Naive thymus-derived CD4-positive, alpha-beta T cell (primary cell): ENCODE measurements at regions not wholly inside any gene's neighbourhood (a gene's known extent, or its start where the extent isn't known, plus 50 kb on each side); places are given as distances from the start of the nearest gene placed in this dataset.
A peak's percentile ranks its signal among the peaks of the same experiment; 100 is the strongest.

Source experiments
- ATAC-seq: fragments of 150-1000 bp; cut with Tn5 transposase; 2 replicates; pipeline ENCODE4 v1.10.0; 2021; ENCODE audit warnings: mild to moderate bottlenecking, moderate library complexity
- CTCF ChIA-PET: fragments of 350-600 bp; sonication (Branson Sonifier 250); formaldehyde crosslinking; loops from one replicate; lab custom pipeline; 2021; ENCODE audit warnings: antibody characterized with exemption; lab: Charles Lee
- POLR2A ChIA-PET: fragments of 350-600 bp; sonication (Branson Sonifier 250); formaldehyde crosslinking; loops from one replicate; lab custom pipeline; 2021; ENCODE audit warnings: antibody characterized with exemption, inconsistent platforms; lab: Charles Lee
- DNase-seq, 9 donors: peaks; one replicate each; pipeline versions ENCODE4 v3.0.0 to v3.0.0-alpha.2; 2020 to 2022; ENCODE audit warnings: mixed read lengths in 1 of 9
- H3K27ac ChIP-seq: one replicate; pipeline ENCODE4 v1.7.0; 2013; ENCODE audit warnings: mild to moderate bottlenecking, low read depth, low read length, moderate library complexity
- H3K27me3 ChIP-seq, 2 donors: one replicate each; pipeline ENCODE4 v1.7.0; 2013; ENCODE audit warnings: low read length in 2 of 2, mild to moderate bottlenecking in 2 of 2, moderate library complexity in 2 of 2; ENCODE audit not compliant: control insufficient read depth in 2 of 2, insufficient read depth in 2 of 2
- H3K36me3 ChIP-seq, 3 experiments: 1 replicate in 2 of 3; 2 replicates in 1 of 3; pipeline ENCODE4 v1.7.0; 2013; ENCODE audit warnings: low read length in 3 of 3, mild to moderate bottlenecking in 3 of 3, moderate library complexity in 1 of 3; ENCODE audit not compliant: insufficient read depth in 3 of 3, control insufficient read depth in 2 of 3
- H3K4me1 ChIP-seq, 2 donors: one replicate each; pipeline ENCODE4 v1.7.0; 2013; ENCODE audit warnings: low read length in 2 of 2, mild to moderate bottlenecking in 2 of 2, moderate library complexity in 1 of 2; ENCODE audit not compliant: control insufficient read depth in 2 of 2, insufficient read depth in 2 of 2
- H3K4me3 ChIP-seq: 2 replicates; pipeline ENCODE4 v1.7.0; 2013; ENCODE audit warnings: mild to moderate bottlenecking, low read length
- H3K9me3 ChIP-seq, 3 experiments: 1 replicate in 2 of 3; 2 replicates in 1 of 3; pipeline ENCODE4 v1.7.0; 2013; ENCODE audit warnings: low read length in 3 of 3; ENCODE audit not compliant: control insufficient read depth in 2 of 3
- H3K27ac Mint-ChIP-seq, 9 donors: one replicate each; pipeline ENCODE4 v1.8.0; 2020 to 2022; ENCODE audit warnings: mixed read lengths in 9 of 9, mild to moderate bottlenecking in 8 of 9, moderate library complexity in 5 of 9, inconsistent platforms in 2 of 9
- H3K27me3 Mint-ChIP-seq, 5 donors: one replicate each; pipeline ENCODE4 v1.8.0; 2021 to 2022; ENCODE audit warnings: mixed read lengths in 5 of 5, mild to moderate bottlenecking in 1 of 5
- H3K36me3 Mint-ChIP-seq, 5 donors: one replicate each; pipeline ENCODE4 v1.8.0; 2020 to 2022; ENCODE audit warnings: mixed read lengths in 5 of 5, mild to moderate bottlenecking in 3 of 5, inconsistent platforms in 1 of 5
- H3K4me1 Mint-ChIP-seq, 7 donors: one replicate each; pipeline ENCODE4 v1.8.0; 2020 to 2022; ENCODE audit warnings: mixed read lengths in 7 of 7, mild to moderate bottlenecking in 3 of 7, inconsistent platforms in 1 of 7
- H3K4me3 Mint-ChIP-seq, 10 donors: one replicate each; pipeline ENCODE4 v1.8.0; 2020 to 2022; ENCODE audit warnings: mild to moderate bottlenecking in 10 of 10, mixed read lengths in 10 of 10, moderate library complexity in 6 of 10, inconsistent platforms in 2 of 10
- H3K9me3 Mint-ChIP-seq, 11 donors: one replicate each; pipeline ENCODE4 v1.8.0; 2020 to 2022; ENCODE audit warnings: mixed read lengths in 11 of 11, mild to moderate bottlenecking in 4 of 11, inconsistent platforms in 1 of 11, moderate library complexity in 1 of 11
- intact Hi-C, 2 donors: fragments of 100-400 bp; cut with micrococcal nuclease; formaldehyde crosslinking; loops; one replicate each; pipeline ENCODE4 v1.15.1; 2023

- no peak overlapping the region for H3K4me3 ChIP-seq
- H3K27ac Mint-ChIP-seq: no peak overlapping the region
- H3K9me3 ChIP-seq: peaks cover 0 to 9% (median 2%) of the 10 kb centered on the region in 3 experiments
- H3K4me3 Mint-ChIP-seq: no peak overlapping the region
- intact Hi-C loops: no loop called here
- peaks cover 0 to 6% (median under 1%) of the 10 kb centered on the region in 5 donors for H3K27me3 Mint-ChIP-seq
- DNase-seq: no peak
- H3K4me1 ChIP-seq: no peaks in the 10 kb centered on the region
- no peak for ATAC-seq
- POLR2A ChIA-PET: no interaction called here
- no peaks in the 10 kb centered on the region for H3K36me3 ChIP-seq
- H3K27me3 ChIP-seq: no peaks in the 10 kb centered on the region
- no peaks in the 10 kb centered on the region for H3K4me1 Mint-ChIP-seq
- H3K36me3 Mint-ChIP-seq: peaks cover 0 to 4% (median 0%) of the 10 kb centered on the region in 5 donors
- H3K9me3 Mint-ChIP-seq: peaks cover 9 to 44% (median 18%) of the 10 kb centered on the region in 11 donors
- CTCF ChIA-PET: no interaction called here
- H3K27ac ChIP-seq: no peak overlapping the region
Observed at GRCh38 chr19:28785971-28786370, 427.0 kb downstream of the UQCRFS1 start.

GRCh38 chr19:28764066-28764465 is 448.9 kb downstream of the UQCRFS1 start:
- Histone ChIP-seq H3K4me1 (no peaks in the 10 kb centered on the region), H3K4me3 (no peak overlapping the region), H3K27me3 (no peaks in the 10 kb centered on the region), H3K27ac (no peak overlapping the region), H3K9me3 (peaks cover 0 to 9% (median 0%) of the 10 kb centered on the region in 3 experiments), H3K36me3 (no peaks in the 10 kb centered on the region)
- no peak overlapping the region for H3K27ac Mint-ChIP-seq
- H3K36me3 Mint-ChIP-seq: peaks cover 0 to 4% (median 0%) of the 10 kb centered on the region in 5 donors
- ATAC-seq (no peak), DNase-seq (no peak)
- no peaks in the 10 kb centered on the region for H3K4me1 Mint-ChIP-seq
- H3K9me3 Mint-ChIP-seq: peaks cover 4 to 79% (median 30%) of the 10 kb centered on the region in 11 donors
- no peak overlapping the region for H3K4me3 Mint-ChIP-seq
- ChIA-PET CTCF (no interaction called here), POLR2A (no interaction called here)
- intact Hi-C loops: no loop called here
- H3K27me3 Mint-ChIP-seq: no peaks in the 10 kb centered on the region

GRCh38 chr19:28746478-28746877 is 466.5 kb downstream of the UQCRFS1 start:
- POLR2A ChIA-PET: no interaction called here

GRCh38 chr19:28744943-28745342 is 468.0 kb downstream of the UQCRFS1 start:
- no peaks in the 10 kb centered on the region for H3K9me3 ChIP-seq
- H3K27ac ChIP-seq: no peak overlapping the region
- no peaks in the 10 kb centered on the region for H3K27me3 ChIP-seq
- intact Hi-C loops: no loop called here
- H3K9me3 Mint-ChIP-seq: peaks cover 0 to 1% (median 0%) of the 10 kb centered on the region in 11 donors
- H3K36me3 ChIP-seq: no peaks in the 10 kb centered on the region
- ChIA-PET CTCF (no interaction called here), POLR2A (no interaction called here)
- no peak overlapping the region for H3K27ac Mint-ChIP-seq
- no peak overlapping the region for H3K4me3 Mint-ChIP-seq
- no peaks in the 10 kb centered on the region for H3K36me3 Mint-ChIP-seq
- peaks cover 2 to 11% (median 5%) of the 10 kb centered on the region in 5 donors for H3K27me3 Mint-ChIP-seq
- ATAC-seq (no peak), DNase-seq (no peak)
- no peak overlapping the region for H3K4me3 ChIP-seq
- no peaks in the 10 kb centered on the region for H3K4me1 Mint-ChIP-seq
- no peaks in the 10 kb centered on the region for H3K4me1 ChIP-seq

More at GRCh38 chr19:28746478-28746877, 466.5 kb downstream of the UQCRFS1 start:
- CTCF ChIA-PET: no interaction called here
- no peak overlapping the region for H3K27ac ChIP-seq
- Mint-ChIP-seq H3K9me3 (peaks cover 0 to 4% (median 0%) of the 10 kb centered on the region in 11 donors), H3K27me3 (peaks cover 2 to 13% (median 8%) of the 10 kb centered on the region in 5 donors), H3K36me3 (no peaks in the 10 kb centered on the region), H3K4me1 (no peaks in the 10 kb centered on the region), H3K27ac (peak overlapping the region in 1 of 9 donors; percentile 32), H3K4me3 (no peak overlapping the region)
- intact Hi-C loops: no loop called here
- H3K36me3 ChIP-seq: no peaks in the 10 kb centered on the region
- H3K27me3 ChIP-seq: no peaks in the 10 kb centered on the region
- no peak for DNase-seq
- ATAC-seq: no peak
- H3K4me1 ChIP-seq: no peaks in the 10 kb centered on the region
- H3K4me3 ChIP-seq: no peak overlapping the region
- no peaks in the 10 kb centered on the region for H3K9me3 ChIP-seq

GRCh38 chr19:28744014-28744413 is 468.9 kb downstream of the UQCRFS1 start:
- Mint-ChIP-seq H3K27me3 (peaks cover 2 to 11% (median 6%) of the 10 kb centered on the region in 5 donors), H3K4me1 (no peaks in the 10 kb centered on the region), H3K4me3 (no peak overlapping the region), H3K9me3 (no peaks in the 10 kb centered on the region), H3K27ac (no peak overlapping the region), H3K36me3 (no peaks in the 10 kb centered on the region)
- Histone ChIP-seq H3K9me3 (no peaks in the 10 kb centered on the region), H3K4me3 (no peak overlapping the region), H3K27me3 (no peaks in the 10 kb centered on the region), H3K4me1 (no peaks in the 10 kb centered on the region), H3K27ac (no peak overlapping the region), H3K36me3 (no peaks in the 10 kb centered on the region)
- ATAC-seq: no peak
- CTCF ChIA-PET: no interaction called here
- intact Hi-C loops: no loop called here
- DNase-seq: no peak
- POLR2A ChIA-PET: no interaction called here

GRCh38 chr19:28737021-28737895 is 475.7 kb downstream of the UQCRFS1 start:
- DNase-seq (peak in 5 of 9 donors; percentile 8 to 36 (median 25)), ATAC-seq (no peak)
- ChIA-PET CTCF (interaction anchor here (1.6 kb wide), 1 partner anchor 527 kb away, joined by 7 read pairs; no protein-coding TSS in a partner anchor), POLR2A (no interaction called here)
- Mint-ChIP-seq H3K4me1 (peaks cover 2 to 10% (median 5%) of the 10 kb centered on the region in 7 donors), H3K27me3 (peaks cover 0 to 13% (median 8%) of the 10 kb centered on the region in 5 donors), H3K27ac (peak overlapping the region in 7 of 9 donors; percentile 1 to 65 (median 22)), H3K36me3 (no peaks in the 10 kb centered on the region), H3K4me3 (peak overlapping the region in 7 of 10 donors; percentile 11 to 58 (median 19)), H3K9me3 (no peaks in the 10 kb centered on the region)
- Histone ChIP-seq H3K27me3 (no peaks in the 10 kb centered on the region), H3K27ac (no peak overlapping the region), H3K4me3 (no peak overlapping the region), H3K9me3 (no peaks in the 10 kb centered on the region), H3K36me3 (no peaks in the 10 kb centered on the region), H3K4me1 (peaks cover 0 to 5% of the 10 kb centered on the region in 2 donors)
- intact Hi-C loops: loop anchor here in 1 of 2 donors (1.0 kb wide), 1 partner anchor 523 kb away; no protein-coding TSS in a partner anchor
